ENCODE measurements at regions not wholly inside any gene's neighbourhood (a gene's known extent, or its start where the extent isn't known, plus 50 kb on each side); places are given as distances from the start of the nearest gene placed in this dataset.

- Histone ChIP-seq H3K4me3 (no peak overlapping the region), H3K9me3 (no peaks in the 10 kb centered on the region), H3K36me3 (no peaks in the 10 kb centered on the region), H3K27me3 (no peaks in the 10 kb centered on the region), H3K4me1 (no peaks in the 10 kb centered on the region), H3K27ac (no peak overlapping the region)
- TF ChIP-seq POLR2AphosphoS5 (IDR thresholded peaks at IDR 0.05) (no peak), CTCF (IDR thresholded peaks at IDR 0.05) (no peak), POLR2A (IDR thresholded peaks at IDR 0.05) (no peak), EP300 (IDR thresholded peaks at IDR 0.05) (no peak)
- ATAC-seq (ENCODE audit: low FRiP score in 2 of 2) (no peak), DNase-seq (no peak)
- WGBS, 2 donors: 9 to 35% methylated on average over 1 of the region's 1 CpG
Measured at GRCh38 chr3:99365979-99366378, 272.4 kb upstream of the COL8A1 start.

- Histone ChIP-seq H3K27me3 (no peaks in the 10 kb centered on the region), H3K4me3 (no peak overlapping the region), H3K27ac (no peak overlapping the region), H3K4me1 (no peaks in the 10 kb centered on the region), H3K9me3 (no peaks in the 10 kb centered on the region), H3K36me3 (no peaks in the 10 kb centered on the region)
- no peak for TF ChIP-seq CTCF (IDR thresholded peaks at IDR 0.05)
- no peak for TF ChIP-seq EP300 (IDR thresholded peaks at IDR 0.05)
- TF ChIP-seq POLR2AphosphoS5 (IDR thresholded peaks at IDR 0.05): no peak
- no peak for TF ChIP-seq POLR2A (IDR thresholded peaks at IDR 0.05)
- no peak for ATAC-seq (ENCODE audit: low FRiP score in 2 of 2)
- no peak for DNase-seq
Measured at GRCh38 chr3:99365396-99365795, 273.0 kb upstream of the COL8A1 start.

- no peak overlapping the region for H3K27ac ChIP-seq
- DNase-seq: no peak
- H3K36me3 ChIP-seq: no peaks in the 10 kb centered on the region
- no peaks in the 10 kb centered on the region for H3K27me3 ChIP-seq
- TF ChIP-seq POLR2A (IDR thresholded peaks at IDR 0.05) (no peak), POLR2AphosphoS5 (IDR thresholded peaks at IDR 0.05) (no peak), CTCF (IDR thresholded peaks at IDR 0.05) (no peak), EP300 (IDR thresholded peaks at IDR 0.05) (no peak)
- no peak overlapping the region for H3K4me3 ChIP-seq
- ATAC-seq (ENCODE audit: low FRiP score in 2 of 2): no peak
- H3K4me1 ChIP-seq: no peaks in the 10 kb centered on the region
- no peaks in the 10 kb centered on the region for H3K9me3 ChIP-seq
- WGBS, 2 donors: 74 to 87% methylated on average over 1 of the region's 1 CpG
Measured at GRCh38 chr3:99357131-99357530, 281.3 kb upstream of the COL8A1 start.

- ATAC-seq (ENCODE audit: low FRiP score in 2 of 2) (no peak), DNase-seq (no peak)
- Histone ChIP-seq H3K27ac (no peak overlapping the region), H3K9me3 (no peaks in the 10 kb centered on the region), H3K4me3 (no peak overlapping the region), H3K36me3 (no peaks in the 10 kb centered on the region), H3K27me3 (no peaks in the 10 kb centered on the region), H3K4me1 (no peaks in the 10 kb centered on the region)
- TF ChIP-seq CTCF (IDR thresholded peaks at IDR 0.05): no peak
- TF ChIP-seq POLR2A (IDR thresholded peaks at IDR 0.05): no peak
- TF ChIP-seq POLR2AphosphoS5 (IDR thresholded peaks at IDR 0.05): no peak
- no peak for TF ChIP-seq EP300 (IDR thresholded peaks at IDR 0.05)
- 67 to 70% methylated on average over 2 of the region's 2 CpGs for WGBS, 2 donors
Measured at GRCh38 chr3:99356696-99357095, 281.7 kb upstream of the COL8A1 start.

- H3K27me3 ChIP-seq: no peaks in the 10 kb centered on the region
- DNase-seq (no peak), ATAC-seq (ENCODE audit: low FRiP score in 2 of 2) (no peak)
- H3K36me3 ChIP-seq: no peaks in the 10 kb centered on the region
- no peaks in the 10 kb centered on the region for H3K4me1 ChIP-seq
- TF ChIP-seq EP300 (IDR thresholded peaks at IDR 0.05) (no peak), POLR2A (IDR thresholded peaks at IDR 0.05) (no peak), CTCF (IDR thresholded peaks at IDR 0.05) (no peak)
- H3K4me3 ChIP-seq: no peak overlapping the region
- no peaks in the 10 kb centered on the region for H3K9me3 ChIP-seq
- WGBS, 2 donors: 72 to 100% methylated on average over 1 to 2 of the region's 2 CpGs
- no peak overlapping the region for H3K27ac ChIP-seq
Measured at GRCh38 chr3:99355465-99355864, 282.9 kb upstream of the COL8A1 start.

Measured in upper lobe of left lung (tissue), 6 donors.